ENCODE measurements at regions not wholly inside any gene's neighbourhood (a gene's known extent, or its start where the extent isn't known, plus 50 kb on each side); places are given as distances from the start of the nearest gene placed in this dataset.

- DNase-seq (ENCODE audit: low spot score): no peak
These were observed 217.2 kb upstream of the DAPK1 start for GRCh38 chr9:87280421-87280820.

- no peak for DNase-seq (ENCODE audit: low spot score)
These were observed 215.1 kb upstream of the DAPK1 start for GRCh38 chr9:87282538-87282937.

GRCh38 chr9:87283585-87283984, 214.1 kb upstream of the DAPK1 start:
- no peak for DNase-seq (ENCODE audit: low spot score)

- DNase-seq (ENCODE audit: low spot score): no peak
These were observed 212.3 kb upstream of the DAPK1 start for GRCh38 chr9:87285183-87285850.

GRCh38 chr9:87286506-87286905, 211.2 kb upstream of the DAPK1 start:
- no peak for DNase-seq (ENCODE audit: low spot score)

GRCh38 chr9:87290241-87291052, 207.2 kb upstream of the DAPK1 start:
- DNase-seq (ENCODE audit: low spot score): peak; percentile 9

- no peak for DNase-seq (ENCODE audit: low spot score)
These were observed 205.0 kb upstream of the DAPK1 start for GRCh38 chr9:87292449-87293191.

GRCh38 chr9:87294126-87294525, 203.5 kb upstream of the DAPK1 start:
- DNase-seq (ENCODE audit: low spot score): no peak

- DNase-seq (ENCODE audit: low spot score): no peak
These were observed 196.8 kb upstream of the DAPK1 start for GRCh38 chr9:87300915-87301314.

GRCh38 chr9:87301371-87301770, 196.3 kb upstream of the DAPK1 start:
- no peak for DNase-seq (ENCODE audit: low spot score)

GRCh38 chr9:87305151-87305550, 192.5 kb upstream of the DAPK1 start:
- no peak for DNase-seq (ENCODE audit: low spot score)

- DNase-seq (ENCODE audit: low spot score): no peak
These were observed 191.7 kb upstream of the DAPK1 start for GRCh38 chr9:87306006-87306405.

- DNase-seq (ENCODE audit: low spot score): no peak
These were observed 189.8 kb upstream of the DAPK1 start for GRCh38 chr9:87307848-87308247.

- no peak for DNase-seq (ENCODE audit: low spot score)
These were observed 188.4 kb upstream of the DAPK1 start for GRCh38 chr9:87309236-87309635.

- DNase-seq (ENCODE audit: low spot score): no peak
These were observed 186.7 kb upstream of the DAPK1 start for GRCh38 chr9:87310827-87311523.

- no peak for DNase-seq (ENCODE audit: low spot score)
These were observed 178.0 kb upstream of the DAPK1 start for GRCh38 chr9:87319656-87320055.

- no peak for DNase-seq (ENCODE audit: low spot score)
These were observed 177.4 kb upstream of the DAPK1 start for GRCh38 chr9:87320146-87320884.

GRCh38 chr9:87322840-87323635, 174.6 kb upstream of the DAPK1 start:
- DNase-seq (ENCODE audit: low spot score): no peak

- DNase-seq (ENCODE audit: low spot score): no peak
These were observed 173.7 kb upstream of the DAPK1 start for GRCh38 chr9:87323928-87324327.

- peak; percentile 68 for DNase-seq (ENCODE audit: low spot score)
These were observed 173.0 kb upstream of the DAPK1 start for GRCh38 chr9:87324613-87325194.
